NK-92 treated with Interleukin-12 subunit alpha and Interleukin-12 subunit beta, amount 100 ng/mL, for 24 hours (cell line): ENCODE measurements at regions not wholly inside any gene's neighbourhood (a gene's known extent, or its start where the extent isn't known, plus 50 kb on each side); places are given as distances from the start of the nearest gene placed in this dataset.

Experiments
- DNase-seq: peaks from one replicate; lab custom pipeline; 2025; lab: John Stamatoyannopoulos, UW

DNA sequence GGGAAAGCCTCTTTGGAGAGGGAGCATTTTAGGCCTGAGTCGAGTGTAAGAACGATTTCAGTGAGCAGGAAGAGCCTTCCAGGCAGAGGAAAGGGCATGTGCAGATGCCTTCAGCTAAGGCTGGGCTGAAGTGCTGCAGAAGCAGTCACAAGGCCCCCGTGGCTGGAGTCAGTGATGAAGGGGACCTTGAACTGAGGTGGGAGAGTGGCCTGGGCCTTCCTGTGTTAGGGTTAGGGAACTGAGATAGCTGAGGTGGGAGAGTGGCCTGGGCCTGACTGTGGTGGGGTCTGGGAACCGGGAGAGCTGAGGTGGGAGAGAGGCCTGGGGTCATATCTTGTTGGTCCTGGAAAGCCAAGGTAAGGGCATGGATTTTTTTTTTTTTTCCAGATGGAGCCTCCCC lies 50.9 kb upstream of the ETV3 start:
- no peak for DNase-seq
